Choroid plexus epithelial cell (primary cell): ENCODE measurements at regions not wholly inside any gene's neighbourhood (a gene's known extent, or its start where the extent isn't known, plus 50 kb on each side); places are given as distances from the start of the nearest gene placed in this dataset.
A peak's percentile ranks its signal among the peaks of the same experiment; 100 is the strongest.

Experiments
- DNase-seq: peaks from one replicate; pipeline ENCODE4 v3.0.0-alpha.2; 2010; ENCODE audit warnings: low read depth
- H3K4me3 ChIP-seq: 2 replicates; pipeline ENCODE4 v1.5.1; 2011; ENCODE audit warnings: low read depth, mild to moderate bottlenecking, control low read depth, low read length, moderate library complexity
- TF ChIP-seq, protein P1 (sequence below): conservative IDR thresholded peaks from 2 replicates; pipeline ENCODE4 v1.5.1; 2011; ENCODE audit warnings: low read depth, mild to moderate bottlenecking, control low read depth, inconsistent platforms, low read length, moderate library complexity

- no peak for DNase-seq
- TF ChIP-seq, protein P1, sequence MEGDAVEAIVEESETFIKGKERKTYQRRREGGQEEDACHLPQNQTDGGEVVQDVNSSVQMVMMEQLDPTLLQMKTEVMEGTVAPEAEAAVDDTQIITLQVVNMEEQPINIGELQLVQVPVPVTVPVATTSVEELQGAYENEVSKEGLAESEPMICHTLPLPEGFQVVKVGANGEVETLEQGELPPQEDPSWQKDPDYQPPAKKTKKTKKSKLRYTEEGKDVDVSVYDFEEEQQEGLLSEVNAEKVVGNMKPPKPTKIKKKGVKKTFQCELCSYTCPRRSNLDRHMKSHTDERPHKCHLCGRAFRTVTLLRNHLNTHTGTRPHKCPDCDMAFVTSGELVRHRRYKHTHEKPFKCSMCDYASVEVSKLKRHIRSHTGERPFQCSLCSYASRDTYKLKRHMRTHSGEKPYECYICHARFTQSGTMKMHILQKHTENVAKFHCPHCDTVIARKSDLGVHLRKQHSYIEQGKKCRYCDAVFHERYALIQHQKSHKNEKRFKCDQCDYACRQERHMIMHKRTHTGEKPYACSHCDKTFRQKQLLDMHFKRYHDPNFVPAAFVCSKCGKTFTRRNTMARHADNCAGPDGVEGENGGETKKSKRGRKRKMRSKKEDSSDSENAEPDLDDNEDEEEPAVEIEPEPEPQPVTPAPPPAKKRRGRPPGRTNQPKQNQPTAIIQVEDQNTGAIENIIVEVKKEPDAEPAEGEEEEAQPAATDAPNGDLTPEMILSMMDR, result no peak
- H3K4me3 ChIP-seq, result no peak overlapping the region
Measured at GRCh38 chr5:51449026-51449425, 65.8 kb downstream of the ISL1 start.

DNA sequence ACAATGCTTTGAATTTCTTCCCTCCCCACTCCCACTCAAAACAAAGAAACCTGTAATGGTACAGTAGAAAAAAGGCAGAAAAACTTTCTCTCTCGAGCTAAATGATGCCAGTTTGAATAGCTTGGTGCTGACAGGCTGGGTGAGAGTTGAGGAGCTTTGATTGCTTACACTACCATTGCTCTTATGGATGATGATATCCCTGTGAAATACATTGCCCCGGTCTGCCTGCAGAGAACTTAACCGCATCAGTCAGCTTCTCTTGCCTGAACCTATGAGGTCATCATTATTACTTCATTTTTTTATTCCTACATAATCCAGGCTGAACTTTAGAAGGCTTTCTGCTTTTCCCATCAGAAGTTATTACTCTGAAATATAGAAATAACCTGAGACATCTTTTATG is 69.3 kb downstream of the ISL1 start:
- TF ChIP-seq, protein P1, result no peak
- H3K4me3 ChIP-seq, result no peak overlapping the region
- no peak for DNase-seq

GRCh38 chr5:51465165-51465564 is 81.9 kb downstream of the ISL1 start:
- TF ChIP-seq, protein P1, result no peak
- no peak overlapping the region for H3K4me3 ChIP-seq
- DNase-seq, result no peak

GRCh38 chr5:51466214-51466613 is 83.0 kb downstream of the ISL1 start:
- TF ChIP-seq, protein P1, result no peak
- DNase-seq, result no peak

GRCh38 chr5:51468196-51468595 is 84.9 kb downstream of the ISL1 start:
- TF ChIP-seq, protein P1, result no peak

More at GRCh38 chr5:51466214-51466613, 83.0 kb downstream of the ISL1 start:
- H3K4me3 ChIP-seq, result no peak overlapping the region

DNA sequence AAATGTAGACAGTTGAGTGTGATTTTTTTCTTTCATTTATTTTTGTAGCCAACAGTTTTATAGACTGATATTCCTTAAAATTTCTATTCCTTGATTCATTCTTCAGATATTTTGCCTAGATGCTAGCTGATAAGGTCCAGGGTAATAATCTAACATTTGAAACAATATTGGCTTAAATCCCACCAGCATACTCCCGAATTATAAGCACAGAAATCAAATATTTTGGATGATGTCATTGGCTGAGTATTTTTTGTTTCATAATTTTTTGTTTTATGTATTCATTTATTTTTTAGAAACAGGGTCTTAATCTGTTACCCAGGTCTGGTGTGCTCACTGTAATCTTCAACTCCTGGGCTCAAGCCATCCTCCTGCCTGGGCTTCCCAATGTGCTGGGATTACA is 88.4 kb downstream of the ISL1 start:
- TF ChIP-seq, protein P1, result no peak
- DNase-seq, result no peak

More at GRCh38 chr5:51468196-51468595, 84.9 kb downstream of the ISL1 start:
- no peak overlapping the region for H3K4me3 ChIP-seq
- DNase-seq, result peak; percentile 1

DNA sequence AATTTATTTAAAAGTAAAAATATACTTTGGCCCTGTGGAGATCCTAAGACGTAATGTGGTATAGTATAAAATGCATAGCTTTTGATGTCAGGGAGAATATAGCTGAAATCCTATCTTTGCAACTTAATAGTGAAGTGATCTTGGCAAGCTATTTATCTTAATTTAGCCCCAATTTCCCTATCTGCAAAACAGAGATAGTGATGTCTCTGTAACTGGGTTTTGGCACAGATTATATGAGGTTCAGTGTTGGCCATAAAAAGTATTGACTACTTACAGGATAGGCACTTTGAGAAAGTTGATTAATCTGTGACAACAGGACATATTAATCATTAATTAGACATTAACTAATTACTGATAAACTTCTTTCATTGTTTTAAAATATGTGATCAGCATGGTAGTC is 89.2 kb downstream of the ISL1 start:
- H3K4me3 ChIP-seq, result no peak overlapping the region
- no peak for DNase-seq
- TF ChIP-seq, protein P1, result no peak

More for the DNA sequence above, 88.4 kb downstream of the ISL1 start:
- no peak overlapping the region for H3K4me3 ChIP-seq
